Mammary epithelial cell (primary cell): ENCODE measurements at regions not wholly inside any gene's neighbourhood (a gene's known extent, or its start where the extent isn't known, plus 50 kb on each side); places are given as distances from the start of the nearest gene placed in this dataset.

Experiments used
- EZH2 ChIP-seq: IDR thresholded peaks from 2 replicates; pipeline ENCODE4 v1.6.1; 2012; ENCODE audit warnings: low read length, inconsistent platforms, borderline replicate concordance
- TF ChIP-seq, protein P1 (sequence below), 2 donors: IDR thresholded peaks in 1 of 2; conservative IDR thresholded peaks in 1 of 2; 2 replicates each; pipeline ENCODE4 v1.5.1; 2011 to 2012; ENCODE audit warnings: inconsistent platforms in 2 of 2, low read length in 2 of 2, mild to moderate bottlenecking in 2 of 2, control low read depth in 1 of 2, low read depth in 1 of 2; ENCODE audit not compliant: insufficient read depth in 1 of 2; ENCODE audit errors: extremely low read depth in 1 of 2

DNA sequence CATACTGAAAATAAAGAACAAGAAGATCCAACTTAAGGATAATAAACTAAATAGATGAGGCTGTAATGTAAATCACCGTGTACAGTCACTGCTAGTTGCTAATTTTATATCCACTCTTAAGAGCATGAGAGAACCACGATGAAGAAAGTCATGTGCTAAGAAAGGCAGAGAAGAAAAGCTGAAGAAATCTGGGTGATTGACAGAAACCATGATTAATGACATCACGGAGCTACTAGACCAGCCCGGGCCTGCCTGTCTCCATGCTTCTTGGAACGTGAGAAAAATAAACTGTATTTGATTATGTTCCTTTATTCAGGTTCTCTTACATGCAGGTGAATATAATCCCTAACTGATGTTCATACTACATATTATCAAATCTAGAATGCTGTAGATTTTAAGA is 84.2 kb upstream of the E2F3 start:
- TF ChIP-seq, protein P1, sequence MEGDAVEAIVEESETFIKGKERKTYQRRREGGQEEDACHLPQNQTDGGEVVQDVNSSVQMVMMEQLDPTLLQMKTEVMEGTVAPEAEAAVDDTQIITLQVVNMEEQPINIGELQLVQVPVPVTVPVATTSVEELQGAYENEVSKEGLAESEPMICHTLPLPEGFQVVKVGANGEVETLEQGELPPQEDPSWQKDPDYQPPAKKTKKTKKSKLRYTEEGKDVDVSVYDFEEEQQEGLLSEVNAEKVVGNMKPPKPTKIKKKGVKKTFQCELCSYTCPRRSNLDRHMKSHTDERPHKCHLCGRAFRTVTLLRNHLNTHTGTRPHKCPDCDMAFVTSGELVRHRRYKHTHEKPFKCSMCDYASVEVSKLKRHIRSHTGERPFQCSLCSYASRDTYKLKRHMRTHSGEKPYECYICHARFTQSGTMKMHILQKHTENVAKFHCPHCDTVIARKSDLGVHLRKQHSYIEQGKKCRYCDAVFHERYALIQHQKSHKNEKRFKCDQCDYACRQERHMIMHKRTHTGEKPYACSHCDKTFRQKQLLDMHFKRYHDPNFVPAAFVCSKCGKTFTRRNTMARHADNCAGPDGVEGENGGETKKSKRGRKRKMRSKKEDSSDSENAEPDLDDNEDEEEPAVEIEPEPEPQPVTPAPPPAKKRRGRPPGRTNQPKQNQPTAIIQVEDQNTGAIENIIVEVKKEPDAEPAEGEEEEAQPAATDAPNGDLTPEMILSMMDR (conservative IDR thresholded peaks at IDR 0.05 in 1 of 2, IDR thresholded peaks at IDR 0.05 in 1 of 2; ENCODE audit: extremely low read depth in 1 of 2, insufficient read depth in 1 of 2, low read depth in 1 of 2, low read length in 2 of 2) = no peak
- TF ChIP-seq EZH2 = no peak
